ENCODE measurements at regions not wholly inside any gene's neighbourhood (a gene's known extent, or its start where the extent isn't known, plus 50 kb on each side); places are given as distances from the start of the nearest gene placed in this dataset.

- no peak overlapping the region for H4K91ac ChIP-seq (ENCODE audit: insufficient read length, low read depth, low read length)
- Mint-ChIP-seq H3K4me3 (no peak overlapping the region), H3K27ac (no peak overlapping the region), H3K9me3 (peaks cover 10 to 16% of the 10 kb centered on the region in 2 experiments), H3K4me1 (no peaks in the 10 kb centered on the region), H3K36me3 (ENCODE audit: insufficient read depth in 1 of 3, low read depth in 3 of 3) (peaks cover 0 to 14% (median 3%) of the 10 kb centered on the region in 3 experiments; a peak in 3 of 7 replicates), H3K27me3 (ENCODE audit: low read depth) (peaks cover 9% of the 10 kb centered on the region)
- no peaks in the 10 kb centered on the region for H4K20me1 ChIP-seq (ENCODE audit: control insufficient read depth, insufficient read depth, insufficient read length)
- H4K5ac ChIP-seq (ENCODE audit: insufficient read length, low read depth, low read length): no peak overlapping the region
- H2BK20ac ChIP-seq (ENCODE audit: low read depth, low read length, poor library complexity, severe bottlenecking): no peak overlapping the region
- H3K18ac ChIP-seq (ENCODE audit: insufficient read length, low read depth, low read length): no peak overlapping the region
- H4K8ac ChIP-seq (replicated peaks; ENCODE audit: insufficient read length, low read depth, low read length): no peak overlapping the region
- no peak overlapping the region for H2BK120ac ChIP-seq (ENCODE audit: low read depth, low read length, poor library complexity, severe bottlenecking)
- H2BK12ac ChIP-seq (ENCODE audit: insufficient read length, low read depth, low read length): no peak overlapping the region
- H3K27me3 ChIP-seq (ENCODE audit: insufficient read depth, low read length): no peaks in the 10 kb centered on the region
- H2AK5ac ChIP-seq (ENCODE audit: insufficient read length, low read length): no peak overlapping the region
- H2BK15ac ChIP-seq (ENCODE audit: low read depth, low read length): no peak overlapping the region
- H2AFZ ChIP-seq (ENCODE audit: low read length): no peak overlapping the region
- no peak overlapping the region for H3T11ph ChIP-seq (ENCODE audit: low read length)
- H3K4me2 ChIP-seq (ENCODE audit: insufficient read depth, insufficient read length, low read length): no peak overlapping the region
- no peak overlapping the region for H3K23ac ChIP-seq (ENCODE audit: insufficient read length, low read depth, low read length)
- no peaks in the 10 kb centered on the region for H3K23me2 ChIP-seq (ENCODE audit: insufficient read length, low read depth, low read length, poor library complexity, severe bottlenecking)
- no peak overlapping the region for H2BK5ac ChIP-seq (ENCODE audit: insufficient read length, low read length)
- no peaks in the 10 kb centered on the region for H3K4me1 ChIP-seq (ENCODE audit: insufficient read depth, low read length)
- no peak overlapping the region for H3K4ac ChIP-seq (ENCODE audit: low read depth, low read length)
- no peak overlapping the region for H3K56ac ChIP-seq (ENCODE audit: insufficient read length, low read depth, low read length)
- H3K9me3 ChIP-seq (ENCODE audit: control insufficient read depth, low read depth, low read length): peaks cover 5% of the 10 kb centered on the region
- TF ChIP-seq CTCF (conservative IDR thresholded peaks at IDR 0.05): no peak
- no CpG with 5 or more reads among the region's 12 CpGs for WGBS (ENCODE audit: extremely low coverage, insufficient read length, low lambda C conversion rate)
- H3K27ac ChIP-seq (ENCODE audit: insufficient read length, low read depth, low read length): no peak overlapping the region
- no peak for DNase-seq
- no peak overlapping the region for H3K14ac ChIP-seq (ENCODE audit: insufficient read depth, low read length)
- H3K9ac ChIP-seq (ENCODE audit: extremely low read depth, insufficient read length, low read length): no peak overlapping the region
- no peaks in the 10 kb centered on the region for H3K79me1 ChIP-seq (ENCODE audit: insufficient read depth, low read depth, low read length, poor library complexity, severe bottlenecking)
- H3K79me2 ChIP-seq (ENCODE audit: insufficient read depth, low read length): no peaks in the 10 kb centered on the region
These were observed 182.6 kb upstream of the IRS2 start for GRCh38 chr13:109968876-109969577.
